H9 (cell line): ENCODE measurements at regions not wholly inside any gene's neighbourhood (a gene's known extent, or its start where the extent isn't known, plus 50 kb on each side); places are given as distances from the start of the nearest gene placed in this dataset.

Experiments used
- DNase-seq: peaks from one replicate; pipeline ENCODE4 v3.0.0-alpha.2; 2017
- H2AFZ ChIP-seq: one replicate; pipeline ENCODE4 v1.6.1; 2013; ENCODE audit warnings: mild to moderate bottlenecking, low read length, control low read depth, moderate library complexity
- H2AK5ac ChIP-seq: 2 replicates; pipeline ENCODE4 v1.6.1; 2013; ENCODE audit warnings: low read length, control low read depth, mixed read lengths; ENCODE audit not compliant: insufficient read length
- H2BK120ac ChIP-seq: one replicate; pipeline ENCODE4 v1.6.1; 2013; ENCODE audit warnings: low read depth, mild to moderate bottlenecking, low read length, control low read depth, inconsistent platforms; ENCODE audit not compliant: poor library complexity, severe bottlenecking
- H2BK12ac ChIP-seq: 2 replicates; pipeline ENCODE4 v1.6.1; 2013; ENCODE audit warnings: low read length, control low read depth, mixed read lengths, low read depth; ENCODE audit not compliant: insufficient read length
- H2BK15ac ChIP-seq: 2 replicates; pipeline ENCODE4 v1.6.1; 2013; ENCODE audit warnings: low read depth, low read length, control low read depth
- H2BK20ac ChIP-seq: one replicate; pipeline ENCODE4 v1.6.1; 2013; ENCODE audit warnings: low read depth, mild to moderate bottlenecking, low read length, control low read depth, inconsistent platforms; ENCODE audit not compliant: poor library complexity, severe bottlenecking
- H2BK5ac ChIP-seq: 2 replicates; pipeline ENCODE4 v1.6.1; 2013; ENCODE audit warnings: low read length, control low read depth, mixed read lengths; ENCODE audit not compliant: insufficient read length
- H3K14ac ChIP-seq: 2 replicates; pipeline ENCODE4 v1.6.1; 2013; ENCODE audit warnings: low read length, control low read depth; ENCODE audit not compliant: insufficient read depth
- H3K18ac ChIP-seq: 2 replicates; pipeline ENCODE4 v1.6.1; 2013; ENCODE audit warnings: low read depth, mild to moderate bottlenecking, mixed read lengths, low read length, control low read depth; ENCODE audit not compliant: insufficient read length
- H3K23ac ChIP-seq: 2 replicates; pipeline ENCODE4 v1.6.1; 2013; ENCODE audit warnings: low read length, control low read depth, mixed read lengths, low read depth; ENCODE audit not compliant: insufficient read length
- H3K23me2 ChIP-seq: 2 replicates; pipeline ENCODE4 v1.6.1; 2013; ENCODE audit warnings: low read depth, mild to moderate bottlenecking, mixed read lengths, low read length, control low read depth; ENCODE audit not compliant: insufficient read length, poor library complexity, severe bottlenecking
- H3K27ac ChIP-seq: 2 replicates; pipeline ENCODE4 v1.5.1; 2013; ENCODE audit warnings: low read length, control low read depth, mixed read lengths, low read depth; ENCODE audit not compliant: insufficient read length
- H3K27me3 ChIP-seq: 2 replicates; pipeline ENCODE4 v1.6.1; 2013; ENCODE audit warnings: low read length, control low read depth, inconsistent platforms; ENCODE audit not compliant: insufficient read depth
- H3K4ac ChIP-seq: 2 replicates; pipeline ENCODE4 v1.6.1; 2013; ENCODE audit warnings: low read depth, mild to moderate bottlenecking, control low read depth, inconsistent platforms, low read length, moderate library complexity
- H3K4me1 ChIP-seq: 2 replicates; pipeline ENCODE4 v1.6.1; 2013; ENCODE audit warnings: low read length, control low read depth, inconsistent platforms; ENCODE audit not compliant: insufficient read depth
- H3K4me2 ChIP-seq: 2 replicates; pipeline ENCODE4 v1.6.1; 2013; ENCODE audit warnings: low read length, control low read depth, mixed read lengths; ENCODE audit not compliant: insufficient read length, insufficient read depth
- H3K56ac ChIP-seq: 2 replicates; pipeline ENCODE4 v1.6.1; 2013; ENCODE audit warnings: low read depth, mild to moderate bottlenecking, mixed read lengths, low read length, control low read depth; ENCODE audit not compliant: insufficient read length
- H3K79me1 ChIP-seq: 2 replicates; pipeline ENCODE4 v1.6.1; 2013; ENCODE audit warnings: low read depth, mild to moderate bottlenecking, moderate library complexity, low read length, control low read depth, inconsistent platforms; ENCODE audit not compliant: insufficient read depth, poor library complexity, severe bottlenecking
- H3K79me2 ChIP-seq: 2 replicates; pipeline ENCODE4 v1.6.1; 2013; ENCODE audit warnings: low read length, control low read depth, inconsistent platforms; ENCODE audit not compliant: insufficient read depth
- H3K9ac ChIP-seq: 2 replicates; pipeline ENCODE4 v1.6.1; 2013; ENCODE audit warnings: low read length, control low read depth, mixed read lengths; ENCODE audit not compliant: insufficient read length; ENCODE audit errors: extremely low read depth
- H3K9me3 ChIP-seq: one replicate; pipeline ENCODE4 v1.6.1; 2013; ENCODE audit warnings: low read depth, low read length, inconsistent platforms; ENCODE audit not compliant: control insufficient read depth
- H3T11ph ChIP-seq: one replicate; pipeline ENCODE4 v1.6.1; 2013; ENCODE audit warnings: mild to moderate bottlenecking, low read length, control low read depth, inconsistent platforms
- H4K20me1 ChIP-seq: one replicate; pipeline ENCODE4 v1.6.1; 2013; ENCODE audit not compliant: control insufficient read depth, insufficient read length, insufficient read depth
- H4K5ac ChIP-seq: 2 replicates; pipeline ENCODE4 v1.6.1; 2013; ENCODE audit warnings: low read depth, mild to moderate bottlenecking, mixed read lengths, low read length, control low read depth; ENCODE audit not compliant: insufficient read length
- H4K8ac ChIP-seq: replicated peaks from 2 replicates; pipeline ENCODE4 v1.6.1; 2013; ENCODE audit warnings: low read length, control low read depth, mixed read lengths, low read depth; ENCODE audit not compliant: insufficient read length
- H4K91ac ChIP-seq: 2 replicates; pipeline ENCODE4 v1.6.1; 2013; ENCODE audit warnings: low read depth, mild to moderate bottlenecking, moderate library complexity, mixed read lengths, low read length, control low read depth; ENCODE audit not compliant: insufficient read length
- H3K27ac Mint-ChIP-seq, 3 experiments: 2 replicates in 2 of 3; 3 replicates in 1 of 3; pipeline ENCODE4 v1.8.0; 2020 to 2021; ENCODE audit warnings: mixed read lengths in 3 of 3, mild to moderate bottlenecking in 1 of 3, moderate library complexity in 1 of 3
- H3K27me3 Mint-ChIP-seq: 2 replicates; pipeline ENCODE4 v1.8.0; 2021; ENCODE audit warnings: low read depth, mild to moderate bottlenecking, moderate library complexity, mixed read lengths
- H3K36me3 Mint-ChIP-seq, 3 experiments: 2 replicates in 2 of 3; 3 replicates in 1 of 3; pipeline ENCODE4 v1.8.0; 2020 to 2021; ENCODE audit warnings: low read depth in 3 of 3, mixed read lengths in 3 of 3; ENCODE audit not compliant: insufficient read depth in 1 of 3
- H3K4me1 Mint-ChIP-seq, 2 experiments: 2 replicates each; pipeline ENCODE4 v1.8.0; 2020; ENCODE audit warnings: mixed read lengths in 2 of 2
- H3K4me3 Mint-ChIP-seq, 2 experiments: 2 replicates in 1 of 2; 3 replicates in 1 of 2; pipeline ENCODE4 v1.8.0; 2020 to 2021; ENCODE audit warnings: mild to moderate bottlenecking in 2 of 2, mixed read lengths in 2 of 2, moderate library complexity in 1 of 2
- H3K9me3 Mint-ChIP-seq, 2 experiments: 2 replicates in 1 of 2; 3 replicates in 1 of 2; pipeline ENCODE4 v1.8.0; 2020; ENCODE audit warnings: mild to moderate bottlenecking in 2 of 2, mixed read lengths in 2 of 2, moderate library complexity in 1 of 2
- TF ChIP-seq, protein P1 (sequence below): fragments of 200-600 bp; sonication (generic); conservative IDR thresholded peaks from 3 replicates; pipeline ENCODE4 v1.8.0; 2021; ENCODE audit warnings: antibody characterized with exemption, mild to moderate bottlenecking

DNA sequence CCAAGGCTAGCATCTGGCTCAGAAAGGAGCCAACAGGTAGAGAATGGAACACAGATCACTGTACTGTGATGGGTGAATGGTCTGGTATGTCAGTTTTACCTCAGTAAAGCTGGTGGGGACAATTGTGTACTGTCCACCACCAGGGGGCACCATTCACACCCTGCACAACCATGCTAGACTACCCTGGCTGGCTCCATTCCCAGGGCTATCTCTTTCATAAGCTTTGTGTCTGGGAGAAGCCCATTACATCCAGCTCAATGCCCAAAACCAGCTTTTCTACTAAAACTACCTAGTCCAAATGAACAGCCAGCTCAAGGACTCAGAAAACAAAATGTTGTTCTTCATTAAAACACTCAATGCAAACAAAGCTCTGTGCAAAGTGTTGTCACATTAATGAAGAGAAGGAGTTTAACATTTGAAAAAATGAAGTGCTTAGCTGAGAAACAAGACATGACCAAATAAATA is 62.0 kb upstream of the RASAL2 start:
- Histone ChIP-seq H3K79me1 (no peaks in the 10 kb centered on the region), H4K20me1 (no peaks in the 10 kb centered on the region), H2BK12ac (no peak overlapping the region), H3K4me2 (no peak overlapping the region), H3T11ph (no peak overlapping the region), H2BK120ac (no peak overlapping the region), H4K8ac (no peak overlapping the region), H2BK20ac (no peak overlapping the region), H3K27ac (no peak overlapping the region), H3K23me2 (no peaks in the 10 kb centered on the region), H3K4me1 (no peaks in the 10 kb centered on the region), H2BK5ac (no peak overlapping the region), H3K79me2 (no peaks in the 10 kb centered on the region), H3K23ac (no peak overlapping the region), H3K4ac (no peak overlapping the region), H3K9ac (no peak overlapping the region), H3K18ac (no peak overlapping the region), H2BK15ac (no peak overlapping the region), H2AFZ (no peak overlapping the region), H3K27me3 (no peaks in the 10 kb centered on the region), H4K91ac (no peak overlapping the region), H3K14ac (no peak overlapping the region), H3K56ac (no peak overlapping the region), H4K5ac (no peak overlapping the region), H3K9me3 (no peaks in the 10 kb centered on the region), H2AK5ac (no peak overlapping the region)
- Mint-ChIP-seq H3K27me3 (no peaks in the 10 kb centered on the region), H3K4me1 (peaks cover 5 to 9% of the 10 kb centered on the region in 2 experiments; a peak in 2 of 4 replicates), H3K4me3 (no peak overlapping the region), H3K36me3 (peaks cover 0 to 10% (median 0%) of the 10 kb centered on the region in 3 experiments; a peak in 2 of 7 replicates), H3K27ac (no peak overlapping the region), H3K9me3 (peaks cover 3 to 8% of the 10 kb centered on the region in 2 experiments; a peak in 3 of 5 replicates)
- DNase-seq: peak; percentile 81
- TF ChIP-seq, protein P1, sequence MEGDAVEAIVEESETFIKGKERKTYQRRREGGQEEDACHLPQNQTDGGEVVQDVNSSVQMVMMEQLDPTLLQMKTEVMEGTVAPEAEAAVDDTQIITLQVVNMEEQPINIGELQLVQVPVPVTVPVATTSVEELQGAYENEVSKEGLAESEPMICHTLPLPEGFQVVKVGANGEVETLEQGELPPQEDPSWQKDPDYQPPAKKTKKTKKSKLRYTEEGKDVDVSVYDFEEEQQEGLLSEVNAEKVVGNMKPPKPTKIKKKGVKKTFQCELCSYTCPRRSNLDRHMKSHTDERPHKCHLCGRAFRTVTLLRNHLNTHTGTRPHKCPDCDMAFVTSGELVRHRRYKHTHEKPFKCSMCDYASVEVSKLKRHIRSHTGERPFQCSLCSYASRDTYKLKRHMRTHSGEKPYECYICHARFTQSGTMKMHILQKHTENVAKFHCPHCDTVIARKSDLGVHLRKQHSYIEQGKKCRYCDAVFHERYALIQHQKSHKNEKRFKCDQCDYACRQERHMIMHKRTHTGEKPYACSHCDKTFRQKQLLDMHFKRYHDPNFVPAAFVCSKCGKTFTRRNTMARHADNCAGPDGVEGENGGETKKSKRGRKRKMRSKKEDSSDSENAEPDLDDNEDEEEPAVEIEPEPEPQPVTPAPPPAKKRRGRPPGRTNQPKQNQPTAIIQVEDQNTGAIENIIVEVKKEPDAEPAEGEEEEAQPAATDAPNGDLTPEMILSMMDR: peak; percentile 91
